KOPT-K1 (cell line): ENCODE measurements at regions not wholly inside any gene's neighbourhood (a gene's known extent, or its start where the extent isn't known, plus 50 kb on each side); places are given as distances from the start of the nearest gene placed in this dataset.
"Not testable (repeated sequence)": the region's sequence is repeated elsewhere in the genome, so short reads cannot be mapped to it uniquely, and the experiment has no call there.

ENCODE experiments used
- H3K27ac ChIP-seq: fragments of 200-600 bp; sonication (generic); 2 replicates; pipeline ENCODE4 v1.5.1; 2016; ENCODE audit warnings: antibody characterized with exemption, mild to moderate bottlenecking, low read depth, low read length; ENCODE audit not compliant: poor library complexity, severe bottlenecking
- H3K36me3 ChIP-seq: fragments of 200-600 bp; sonication (generic); 2 replicates; pipeline ENCODE4 v1.5.1; 2017; ENCODE audit warnings: antibody characterized with exemption, mild to moderate bottlenecking, low read length, moderate library complexity; ENCODE audit not compliant: insufficient read depth
- H3K9me3 ChIP-seq: fragments of 200-600 bp; sonication (generic); 2 replicates; pipeline ENCODE4 v1.5.1; 2017; ENCODE audit warnings: antibody characterized with exemption, low read length, mild to moderate bottlenecking; ENCODE audit not compliant: insufficient read depth, poor library complexity, severe bottlenecking

- Histone ChIP-seq H3K27ac (no peak overlapping the region), H3K36me3 (no peaks in the 10 kb centered on the region), H3K9me3 (no peaks in the 10 kb centered on the region)
Observed at GRCh38 chr18:70822691-70823090, 533.8 kb downstream of the SOCS6 start.

- Histone ChIP-seq H3K36me3 (no peaks in the 10 kb centered on the region), H3K9me3 (no peaks in the 10 kb centered on the region), H3K27ac (no peak overlapping the region)
Observed at GRCh38 chr18:70822117-70822516, 533.3 kb downstream of the SOCS6 start.

GRCh38 chr18:70808481-70809056, 519.7 kb downstream of the SOCS6 start:
- H3K27ac ChIP-seq = no peak overlapping the region
- no peaks in the 10 kb centered on the region for H3K36me3 ChIP-seq
- no peaks in the 10 kb centered on the region for H3K9me3 ChIP-seq

- no peaks in the 10 kb centered on the region for H3K36me3 ChIP-seq
- no peak overlapping the region for H3K27ac ChIP-seq
- H3K9me3 ChIP-seq = no peaks in the 10 kb centered on the region
Observed at GRCh38 chr18:70781860-70782453, 493.1 kb downstream of the SOCS6 start.

- H3K27ac ChIP-seq, H3K36me3 ChIP-seq, H3K9me3 ChIP-seq: not testable (repeated sequence)
Observed at GRCh38 chr18:70766254-70766653, 477.4 kb downstream of the SOCS6 start.

GRCh38 chr18:70762812-70763211, 474.0 kb downstream of the SOCS6 start:
- no peaks in the 10 kb centered on the region for H3K36me3 ChIP-seq
- no peaks in the 10 kb centered on the region for H3K9me3 ChIP-seq

GRCh38 chr18:70758780-70759179, 469.9 kb downstream of the SOCS6 start:
- Histone ChIP-seq H3K36me3 (no peaks in the 10 kb centered on the region), H3K27ac (no peak overlapping the region), H3K9me3 (no peaks in the 10 kb centered on the region)

More at GRCh38 chr18:70762812-70763211, 474.0 kb downstream of the SOCS6 start:
- H3K27ac ChIP-seq = no peak overlapping the region

GRCh38 chr18:70754486-70754885, 465.6 kb downstream of the SOCS6 start:
- no peak overlapping the region for H3K27ac ChIP-seq
- H3K36me3 ChIP-seq = no peaks in the 10 kb centered on the region

GRCh38 chr18:70732916-70733315, 444.1 kb downstream of the SOCS6 start:
- H3K36me3 ChIP-seq = no peaks in the 10 kb centered on the region
- no peaks in the 10 kb centered on the region for H3K9me3 ChIP-seq
- no peak overlapping the region for H3K27ac ChIP-seq

More at GRCh38 chr18:70754486-70754885, 465.6 kb downstream of the SOCS6 start:
- no peaks in the 10 kb centered on the region for H3K9me3 ChIP-seq

- H3K9me3 ChIP-seq = no peaks in the 10 kb centered on the region
- H3K27ac ChIP-seq = no peak overlapping the region
- H3K36me3 ChIP-seq = no peaks in the 10 kb centered on the region
Observed at GRCh38 chr18:70732188-70732587, 443.3 kb downstream of the SOCS6 start.

GRCh38 chr18:70720607-70721006, 431.8 kb downstream of the SOCS6 start:
- H3K9me3 ChIP-seq = no peaks in the 10 kb centered on the region
- no peaks in the 10 kb centered on the region for H3K36me3 ChIP-seq

GRCh38 chr18:70709720-70710119, 420.9 kb downstream of the SOCS6 start:
- Histone ChIP-seq H3K27ac (no peak overlapping the region), H3K9me3 (peaks cover 13% of the 10 kb centered on the region), H3K36me3 (no peaks in the 10 kb centered on the region)

More at GRCh38 chr18:70720607-70721006, 431.8 kb downstream of the SOCS6 start:
- no peak overlapping the region for H3K27ac ChIP-seq

- peaks cover 9% of the 10 kb centered on the region for H3K9me3 ChIP-seq
- H3K27ac ChIP-seq = no peak overlapping the region
- no peaks in the 10 kb centered on the region for H3K36me3 ChIP-seq
Observed at GRCh38 chr18:70709144-70709543, 420.3 kb downstream of the SOCS6 start.

- Histone ChIP-seq H3K9me3 (no peaks in the 10 kb centered on the region), H3K27ac (no peak overlapping the region), H3K36me3 (no peaks in the 10 kb centered on the region)
Observed at GRCh38 chr18:70705831-70706416, 417.1 kb downstream of the SOCS6 start.

- Histone ChIP-seq H3K27ac (no peak overlapping the region), H3K36me3 (no peaks in the 10 kb centered on the region), H3K9me3 (peaks cover 11% of the 10 kb centered on the region)
Observed at GRCh38 chr18:70700496-70700895, 411.7 kb downstream of the SOCS6 start.

GRCh38 chr18:70698574-70698973, 409.7 kb downstream of the SOCS6 start:
- Histone ChIP-seq H3K9me3 (peaks cover 11% of the 10 kb centered on the region), H3K36me3 (no peaks in the 10 kb centered on the region), H3K27ac (no peak overlapping the region)
